Activated CD4-positive, alpha-beta T cell treated with anti-CD3 and anti-CD28 coated beads, Interleukin-2, amount 50 U/mL, for 48 hours (primary cell): ENCODE measurements at regions not wholly inside any gene's neighbourhood (a gene's known extent, or its start where the extent isn't known, plus 50 kb on each side); places are given as distances from the start of the nearest gene placed in this dataset.

Experiments used
- DNase-seq, 2 experiments: peaks; one replicate each; pipeline ENCODE4 v3.0.0-alpha.2; 2020

GRCh38 chr13:22455036-22455435, 725.7 kb upstream of the SGCG start:
- DNase-seq = no peak

- DNase-seq = no peak
These were observed 718.8 kb upstream of the SGCG start for GRCh38 chr13:22461854-22462490.

- no peak for DNase-seq
These were observed 717.7 kb upstream of the SGCG start for GRCh38 chr13:22463089-22463488.

- no peak for DNase-seq
These were observed 712.7 kb upstream of the SGCG start for GRCh38 chr13:22468045-22468444.

GRCh38 chr13:22468824-22469223, 712.0 kb upstream of the SGCG start:
- DNase-seq = no peak

GRCh38 chr13:22469452-22469851, 711.3 kb upstream of the SGCG start:
- no peak for DNase-seq

GRCh38 chr13:22470075-22470474, 710.7 kb upstream of the SGCG start:
- DNase-seq = no peak

GRCh38 chr13:22482496-22483000, 698.2 kb upstream of the SGCG start:
- no peak for DNase-seq

GRCh38 chr13:22483276-22483675, 697.5 kb upstream of the SGCG start:
- DNase-seq = no peak

- DNase-seq = no peak
These were observed 694.3 kb upstream of the SGCG start for GRCh38 chr13:22486490-22486889.

GRCh38 chr13:22487932-22488331, 692.8 kb upstream of the SGCG start:
- DNase-seq = no peak

GRCh38 chr13:22489771-22490170, 691.0 kb upstream of the SGCG start:
- DNase-seq = no peak

- DNase-seq = no peak
These were observed 685.0 kb upstream of the SGCG start for GRCh38 chr13:22495819-22496218.

- DNase-seq = no peak
These were observed 683.8 kb upstream of the SGCG start for GRCh38 chr13:22496803-22497508.

- DNase-seq = no peak
These were observed 682.6 kb upstream of the SGCG start for GRCh38 chr13:22497991-22498780.

- DNase-seq = no peak
These were observed 680.9 kb upstream of the SGCG start for GRCh38 chr13:22499919-22500318.

- no peak for DNase-seq
These were observed 675.3 kb upstream of the SGCG start for GRCh38 chr13:22505489-22505888.

GRCh38 chr13:22506096-22506691, 674.6 kb upstream of the SGCG start:
- DNase-seq = no peak

- no peak for DNase-seq
These were observed 663.2 kb upstream of the SGCG start for GRCh38 chr13:22517544-22517943.

GRCh38 chr13:22536851-22537250, 643.9 kb upstream of the SGCG start:
- DNase-seq = no peak

- no peak for DNase-seq
These were observed 642.4 kb upstream of the SGCG start for GRCh38 chr13:22538400-22538799.

GRCh38 chr13:22549126-22549525, 631.7 kb upstream of the SGCG start:
- no peak for DNase-seq

- DNase-seq = no peak
These were observed 619.2 kb upstream of the SGCG start for GRCh38 chr13:22561581-22561980.
